PC-3 (cell line): ENCODE measurements at regions not wholly inside any gene's neighbourhood (a gene's known extent, or its start where the extent isn't known, plus 50 kb on each side); places are given as distances from the start of the nearest gene placed in this dataset.

Source experiments
- EZH2 ChIP-seq: fragments of 300-600 bp; sonication (generic); IDR thresholded peaks from one replicate; pipeline ENCODE4 v1.6.1; 2017; ENCODE audit warnings: antibody characterized with exemption, mild to moderate bottlenecking, low read length; ENCODE audit not compliant: unreplicated experiment
- EZH2phosphoT487 ChIP-seq: fragments of 300-600 bp; sonication (generic); IDR thresholded peaks from 2 replicates; pipeline ENCODE4 v1.6.1; 2018; ENCODE audit warnings: mild to moderate bottlenecking, antibody characterized with exemption, low read length, borderline replicate concordance
- TF ChIP-seq, protein P1 (sequence below): fragments of 300-600 bp; sonication (generic); conservative IDR thresholded peaks from 2 replicates; pipeline ENCODE4 v1.5.1; 2017; ENCODE audit warnings: antibody characterized with exemption, low read depth, mild to moderate bottlenecking, low read length

DNA sequence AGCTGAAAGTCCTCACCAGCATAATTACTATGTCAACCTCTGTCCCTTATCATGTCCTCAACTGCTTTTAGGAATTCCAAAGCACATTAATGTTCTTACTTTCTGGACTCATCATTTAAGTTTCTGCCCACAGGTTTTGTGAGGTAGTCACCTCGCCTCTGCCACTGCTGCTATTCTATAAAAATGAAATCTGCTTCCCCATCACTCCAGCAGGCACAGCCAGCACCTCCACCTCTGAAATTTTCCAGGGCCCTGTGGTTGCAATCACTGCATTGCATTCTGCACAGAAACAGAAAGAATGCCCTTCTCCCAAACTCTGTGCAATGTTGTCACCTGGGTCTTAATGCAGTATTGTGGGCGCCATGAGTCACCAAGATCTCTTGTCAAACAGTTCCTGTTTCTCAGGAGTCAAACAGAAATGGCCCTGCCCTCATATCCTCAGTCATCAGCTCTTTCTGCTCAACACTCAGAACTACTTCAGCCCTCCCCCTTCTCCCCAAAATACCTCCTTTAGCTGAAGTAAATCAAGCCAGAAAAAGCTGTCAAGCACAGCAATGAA is 529.2 kb upstream of the NBEA start:
- TF ChIP-seq, protein P1, sequence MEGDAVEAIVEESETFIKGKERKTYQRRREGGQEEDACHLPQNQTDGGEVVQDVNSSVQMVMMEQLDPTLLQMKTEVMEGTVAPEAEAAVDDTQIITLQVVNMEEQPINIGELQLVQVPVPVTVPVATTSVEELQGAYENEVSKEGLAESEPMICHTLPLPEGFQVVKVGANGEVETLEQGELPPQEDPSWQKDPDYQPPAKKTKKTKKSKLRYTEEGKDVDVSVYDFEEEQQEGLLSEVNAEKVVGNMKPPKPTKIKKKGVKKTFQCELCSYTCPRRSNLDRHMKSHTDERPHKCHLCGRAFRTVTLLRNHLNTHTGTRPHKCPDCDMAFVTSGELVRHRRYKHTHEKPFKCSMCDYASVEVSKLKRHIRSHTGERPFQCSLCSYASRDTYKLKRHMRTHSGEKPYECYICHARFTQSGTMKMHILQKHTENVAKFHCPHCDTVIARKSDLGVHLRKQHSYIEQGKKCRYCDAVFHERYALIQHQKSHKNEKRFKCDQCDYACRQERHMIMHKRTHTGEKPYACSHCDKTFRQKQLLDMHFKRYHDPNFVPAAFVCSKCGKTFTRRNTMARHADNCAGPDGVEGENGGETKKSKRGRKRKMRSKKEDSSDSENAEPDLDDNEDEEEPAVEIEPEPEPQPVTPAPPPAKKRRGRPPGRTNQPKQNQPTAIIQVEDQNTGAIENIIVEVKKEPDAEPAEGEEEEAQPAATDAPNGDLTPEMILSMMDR = no peak
- TF ChIP-seq EZH2phosphoT487 (no peak), EZH2 (no peak)
